ENCODE measurements at regions not wholly inside any gene's neighbourhood (a gene's known extent, or its start where the extent isn't known, plus 50 kb on each side); places are given as distances from the start of the nearest gene placed in this dataset.

- DNase-seq (ENCODE audit: low read depth): no peak
- in situ Hi-C loops (cut with HindIII; ENCODE audit: low sequenced_read_pairs): no loop called here
- H3K4me3 ChIP-seq (ENCODE audit: low read depth, low read length): no peak overlapping the region
- no peak for TF ChIP-seq CTCF (IDR thresholded peaks at IDR 0.05; ENCODE audit: low read depth, low read length, missing control alignments)
Observed at GRCh38 chr16:89027281-89027680, 50.3 kb upstream of the CBFA2T3 start.

- in situ Hi-C loops (cut with HindIII; ENCODE audit: low sequenced_read_pairs): no loop called here
- DNase-seq (ENCODE audit: low read depth): no peak
- TF ChIP-seq CTCF (IDR thresholded peaks at IDR 0.05; ENCODE audit: low read depth, low read length, missing control alignments): no peak
- no peak overlapping the region for H3K4me3 ChIP-seq (ENCODE audit: low read depth, low read length)
Observed at GRCh38 chr16:89031715-89032659, 55.0 kb upstream of the CBFA2T3 start.

GRCh38 chr16:89033304-89033703 is 56.3 kb upstream of the CBFA2T3 start:
- TF ChIP-seq CTCF (IDR thresholded peaks at IDR 0.05; ENCODE audit: low read depth, low read length, missing control alignments): no peak
- no peak for DNase-seq (ENCODE audit: low read depth)
- no peak overlapping the region for H3K4me3 ChIP-seq (ENCODE audit: low read depth, low read length)
- in situ Hi-C loops (cut with HindIII; ENCODE audit: low sequenced_read_pairs): no loop called here

GRCh38 chr16:89033796-89034572 is 57.0 kb upstream of the CBFA2T3 start:
- no peak for DNase-seq (ENCODE audit: low read depth)
- in situ Hi-C loops (cut with HindIII; ENCODE audit: low sequenced_read_pairs): no loop called here
- H3K4me3 ChIP-seq (ENCODE audit: low read depth, low read length): no peak overlapping the region
- no peak for TF ChIP-seq CTCF (IDR thresholded peaks at IDR 0.05; ENCODE audit: low read depth, low read length, missing control alignments)

GRCh38 chr16:89034573-89034961 is 57.6 kb upstream of the CBFA2T3 start:
- no peak for TF ChIP-seq CTCF (IDR thresholded peaks at IDR 0.05; ENCODE audit: low read depth, low read length, missing control alignments)
- no peak overlapping the region for H3K4me3 ChIP-seq (ENCODE audit: low read depth, low read length)
- DNase-seq (ENCODE audit: low read depth): no peak
- in situ Hi-C loops (cut with HindIII; ENCODE audit: low sequenced_read_pairs): no loop called here

- no peak for TF ChIP-seq CTCF (IDR thresholded peaks at IDR 0.05; ENCODE audit: low read depth, low read length, missing control alignments)
- in situ Hi-C loops (cut with HindIII; ENCODE audit: low sequenced_read_pairs): no loop called here
Observed at GRCh38 chr16:89034971-89035668, 58.1 kb upstream of the CBFA2T3 start.

More at GRCh38 chr16:89034971-89035668, 58.1 kb upstream of the CBFA2T3 start:
- DNase-seq (ENCODE audit: low read depth): no peak
- H3K4me3 ChIP-seq (ENCODE audit: low read depth, low read length): no peak overlapping the region

Measured in astrocyte of the cerebellum (primary cell).